Tibial nerve (tissue), 4 donors: ENCODE measurements at regions not wholly inside any gene's neighbourhood (a gene's known extent, or its start where the extent isn't known, plus 50 kb on each side); places are given as distances from the start of the nearest gene placed in this dataset.

Source experiments
- DNase-seq, 2 donors: peaks; one replicate each; pipeline ENCODE4 v3.0.0-alpha.2; 2019; ENCODE audit warnings: low spot score in 2 of 2
- H3K27ac ChIP-seq, 4 donors: fragments of 200-600 bp; sonication (generic) in 3 of 4; one replicate each; pipeline ENCODE4 v1.5.1; 2017 to 2019; ENCODE audit warnings: mild to moderate bottlenecking in 1 of 4
- H3K27me3 ChIP-seq, 2 donors: fragments of 200-600 bp; sonication (generic) in 1 of 2; one replicate each; pipeline versions ENCODE4 v1.5.1 to v1.6.0; 2017 to 2019
- H3K36me3 ChIP-seq, 3 donors: fragments of 200-600 bp; sonication (generic); one replicate each; pipeline ENCODE4 v1.5.1; 2018 to 2019
- H3K4me1 ChIP-seq, 4 donors: fragments of 200-600 bp; sonication (generic) in 3 of 4; one replicate each; pipeline ENCODE4 v1.5.1; 2017 to 2019
- H3K4me3 ChIP-seq, 4 donors: fragments of 200-600 bp; sonication (generic) in 3 of 4; one replicate each; pipeline ENCODE4 v1.5.1; 2017 to 2019; ENCODE audit warnings: mild to moderate bottlenecking in 1 of 4, moderate library complexity in 1 of 4
- H3K9me3 ChIP-seq, 4 donors: fragments of 200-600 bp; sonication (generic) in 3 of 4; one replicate each; pipeline ENCODE4 v1.5.1; 2017 to 2019
- EP300 ChIP-seq, 2 donors: sonication (generic); formaldehyde crosslinking; IDR thresholded peaks; one replicate each; pipeline ENCODE4 v1.6.1; 2017; ENCODE audit warnings: antibody characterized with exemption in 2 of 2, mild to moderate bottlenecking in 1 of 2
- POLR2A ChIP-seq, 2 donors: fragments of 450-650 bp; IDR thresholded peaks; one replicate each; pipeline ENCODE4 v1.6.1; 2017; ENCODE audit warnings: antibody characterized with exemption in 2 of 2, mild to moderate bottlenecking in 2 of 2, moderate library complexity in 2 of 2
- WGBS, 2 donors: methylation state at CpG; one replicate each; pipeline ENCODE4 v1.1.5; 2018; 5-methylcytosine and 5-hydroxymethylcytosine counted together
- TF ChIP-seq, protein P1 (sequence below), 5 experiments: fragments of 200-600 bp in 3 of 5; fragments of 450-650 bp in 2 of 5; sonication (generic) in 3 of 5; IDR thresholded peaks; one replicate each; pipeline ENCODE4 v1.5.1; 2016 to 2019; ENCODE audit warnings: antibody characterized with exemption in 5 of 5, mild to moderate bottlenecking in 3 of 5, moderate library complexity in 2 of 5

- no peak for DNase-seq
- no peaks in the 10 kb centered on the region for H3K4me1 ChIP-seq
- no peaks in the 10 kb centered on the region for H3K36me3 ChIP-seq
- 0 to 4% methylated on average over 1 of the region's 1 CpG for WGBS, 2 donors
- no peak overlapping the region for H3K27ac ChIP-seq
- TF ChIP-seq POLR2A (IDR thresholded peaks at IDR 0.05) = no peak
- TF ChIP-seq, protein P1, sequence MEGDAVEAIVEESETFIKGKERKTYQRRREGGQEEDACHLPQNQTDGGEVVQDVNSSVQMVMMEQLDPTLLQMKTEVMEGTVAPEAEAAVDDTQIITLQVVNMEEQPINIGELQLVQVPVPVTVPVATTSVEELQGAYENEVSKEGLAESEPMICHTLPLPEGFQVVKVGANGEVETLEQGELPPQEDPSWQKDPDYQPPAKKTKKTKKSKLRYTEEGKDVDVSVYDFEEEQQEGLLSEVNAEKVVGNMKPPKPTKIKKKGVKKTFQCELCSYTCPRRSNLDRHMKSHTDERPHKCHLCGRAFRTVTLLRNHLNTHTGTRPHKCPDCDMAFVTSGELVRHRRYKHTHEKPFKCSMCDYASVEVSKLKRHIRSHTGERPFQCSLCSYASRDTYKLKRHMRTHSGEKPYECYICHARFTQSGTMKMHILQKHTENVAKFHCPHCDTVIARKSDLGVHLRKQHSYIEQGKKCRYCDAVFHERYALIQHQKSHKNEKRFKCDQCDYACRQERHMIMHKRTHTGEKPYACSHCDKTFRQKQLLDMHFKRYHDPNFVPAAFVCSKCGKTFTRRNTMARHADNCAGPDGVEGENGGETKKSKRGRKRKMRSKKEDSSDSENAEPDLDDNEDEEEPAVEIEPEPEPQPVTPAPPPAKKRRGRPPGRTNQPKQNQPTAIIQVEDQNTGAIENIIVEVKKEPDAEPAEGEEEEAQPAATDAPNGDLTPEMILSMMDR (IDR thresholded peaks at IDR 0.05) = no peak
- no peak for TF ChIP-seq EP300 (IDR thresholded peaks at IDR 0.05)
- no peaks in the 10 kb centered on the region for H3K9me3 ChIP-seq
- H3K4me3 ChIP-seq = no peak overlapping the region
- H3K27me3 ChIP-seq = no peaks in the 10 kb centered on the region
Observed at GRCh38 chr2:192559587-192559986, 364.9 kb upstream of the TMEFF2 start.

GRCh38 chr2:192558637-192559036, 363.9 kb upstream of the TMEFF2 start:
- Histone ChIP-seq H3K4me1 (no peaks in the 10 kb centered on the region), H3K36me3 (no peaks in the 10 kb centered on the region), H3K9me3 (no peaks in the 10 kb centered on the region), H3K27ac (no peak overlapping the region), H3K4me3 (no peak overlapping the region), H3K27me3 (no peaks in the 10 kb centered on the region)
- WGBS, 2 donors = 69 to 79% methylated on average over 1 of the region's 1 CpG
- DNase-seq = no peak
- TF ChIP-seq, protein P1 (IDR thresholded peaks at IDR 0.05) = no peak
- TF ChIP-seq EP300 (IDR thresholded peaks at IDR 0.05) (no peak), POLR2A (IDR thresholded peaks at IDR 0.05) (no peak)

- Histone ChIP-seq H3K9me3 (no peaks in the 10 kb centered on the region), H3K4me3 (no peak overlapping the region), H3K4me1 (no peaks in the 10 kb centered on the region), H3K36me3 (no peaks in the 10 kb centered on the region), H3K27me3 (no peaks in the 10 kb centered on the region), H3K27ac (no peak overlapping the region)
- TF ChIP-seq, protein P1 (IDR thresholded peaks at IDR 0.05) = no peak
- TF ChIP-seq EP300 (IDR thresholded peaks at IDR 0.05) (no peak), POLR2A (IDR thresholded peaks at IDR 0.05) (no peak)
- no peak for DNase-seq
- WGBS, 2 donors = 66 to 67% methylated on average over 3 of the region's 3 CpGs
Observed at GRCh38 chr2:192555740-192556139, 361.0 kb upstream of the TMEFF2 start.

DNA sequence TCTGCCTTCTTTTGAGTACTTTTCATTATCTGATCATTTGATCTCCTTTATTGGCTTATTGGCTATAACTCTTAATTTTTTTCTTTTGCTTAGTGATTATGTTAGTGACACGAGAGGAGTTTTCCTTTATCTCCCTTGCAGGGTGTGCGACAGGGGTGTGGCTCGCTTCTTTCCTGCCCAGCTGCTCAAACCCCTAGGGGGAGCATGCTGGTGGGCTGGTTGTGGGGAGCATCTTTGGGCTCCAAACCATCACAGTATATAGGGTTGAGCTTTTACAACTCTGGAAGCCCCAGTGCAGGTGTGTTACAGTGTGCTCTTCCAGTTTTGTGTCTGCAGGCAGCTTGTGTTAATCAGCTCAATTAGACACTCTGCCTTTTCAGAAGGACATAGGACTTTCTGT, 357.0 kb upstream of the TMEFF2 start:
- Histone ChIP-seq H3K9me3 (peaks cover 0 to 2% (median 0%) of the 10 kb centered on the region in 4 donors), H3K36me3 (no peaks in the 10 kb centered on the region), H3K27me3 (no peaks in the 10 kb centered on the region), H3K4me1 (no peaks in the 10 kb centered on the region), H3K4me3 (no peak overlapping the region), H3K27ac (no peak overlapping the region)
- no peak for DNase-seq
- TF ChIP-seq, protein P1 (IDR thresholded peaks at IDR 0.05) = no peak
- no peak for TF ChIP-seq POLR2A (IDR thresholded peaks at IDR 0.05)
- TF ChIP-seq EP300 (IDR thresholded peaks at IDR 0.05) = no peak
- WGBS, 2 donors = 90 to 91% methylated on average over 3 of the region's 3 CpGs

DNA sequence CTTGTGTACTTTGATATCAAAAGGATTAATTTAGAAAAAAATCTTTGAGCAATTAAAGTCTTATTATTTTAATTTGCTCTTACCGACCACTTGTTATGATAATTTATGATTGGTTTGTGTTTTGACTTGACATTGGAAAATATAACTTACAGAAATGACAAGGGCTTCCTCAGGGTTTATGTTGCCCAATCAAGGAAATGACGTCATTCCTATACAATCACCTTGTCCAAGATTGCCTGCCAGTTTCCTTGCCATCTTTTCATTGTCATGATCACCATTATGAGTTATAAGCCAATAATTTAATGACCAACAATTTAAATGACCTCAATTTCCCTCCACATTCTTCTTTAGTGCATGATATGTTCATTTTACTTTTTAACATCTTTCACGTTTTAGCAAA, 351.8 kb upstream of the TMEFF2 start:
- no peak overlapping the region for H3K4me3 ChIP-seq
- DNase-seq = no peak
- H3K27me3 ChIP-seq = no peaks in the 10 kb centered on the region
- WGBS, 2 donors = 71 to 75% methylated on average over 3 of the region's 3 CpGs
- no peaks in the 10 kb centered on the region for H3K36me3 ChIP-seq
- H3K27ac ChIP-seq = no peak overlapping the region
- no peak for TF ChIP-seq EP300 (IDR thresholded peaks at IDR 0.05)
- TF ChIP-seq POLR2A (IDR thresholded peaks at IDR 0.05) = no peak
- TF ChIP-seq, protein P1 (IDR thresholded peaks at IDR 0.05) = no peak
- H3K4me1 ChIP-seq = no peaks in the 10 kb centered on the region
- peaks cover 0 to 2% (median 0%) of the 10 kb centered on the region in 4 donors for H3K9me3 ChIP-seq
